ENCODE measurements at regions not wholly inside any gene's neighbourhood (a gene's known extent, or its start where the extent isn't known, plus 50 kb on each side); places are given as distances from the start of the nearest gene placed in this dataset.

GRCh38 chrX:68994891-68995255 lies 166.1 kb downstream of the EFNB1 start:
- no peaks in the 10 kb centered on the region for H3K4me1 ChIP-seq

GRCh38 chrX:68994135-68994890 lies 165.5 kb downstream of the EFNB1 start:
- no peaks in the 10 kb centered on the region for H3K4me1 ChIP-seq

More at GRCh38 chrX:68994891-68995255, 166.1 kb downstream of the EFNB1 start:
- intact Hi-C loops (cut with DNase I), result no loop called here
- no peaks in the 10 kb centered on the region for H3K9me3 ChIP-seq
- no peak for DNase-seq
- TF ChIP-seq CTCF (IDR thresholded peaks at IDR 0.05), result no peak
- H3K36me3 ChIP-seq, result no peaks in the 10 kb centered on the region
- peak overlapping the region in 1 of 2 donors; percentile 31 for H3K9ac ChIP-seq (ENCODE audit: low read depth in 2 of 2, low read length in 2 of 2)
- no peaks in the 10 kb centered on the region for H3K27me3 ChIP-seq
- peak overlapping the region; percentile 78 for H3K27ac ChIP-seq
- H3K4me3 ChIP-seq, result no peak overlapping the region

GRCh38 chrX:68992821-68993397 lies 164.1 kb downstream of the EFNB1 start:
- H3K36me3 ChIP-seq, result no peaks in the 10 kb centered on the region
- no peak overlapping the region for H3K4me3 ChIP-seq
- H3K27ac ChIP-seq, result no peak overlapping the region
- intact Hi-C loops (cut with DNase I), result no loop called here
- H3K9me3 ChIP-seq, result no peaks in the 10 kb centered on the region
- no peak for DNase-seq
- H3K27me3 ChIP-seq, result no peaks in the 10 kb centered on the region
- no peak for TF ChIP-seq CTCF (IDR thresholded peaks at IDR 0.05)
- H3K9ac ChIP-seq (ENCODE audit: low read depth in 2 of 2, low read length in 2 of 2), result no peak overlapping the region
- H3K4me1 ChIP-seq, result no peaks in the 10 kb centered on the region

More at GRCh38 chrX:68994135-68994890, 165.5 kb downstream of the EFNB1 start:
- intact Hi-C loops (cut with DNase I), result no loop called here
- Histone ChIP-seq H3K27ac (no peak overlapping the region), H3K9ac (ENCODE audit: low read depth in 2 of 2, low read length in 2 of 2) (no peak overlapping the region), H3K4me3 (no peak overlapping the region), H3K9me3 (no peaks in the 10 kb centered on the region), H3K36me3 (no peaks in the 10 kb centered on the region), H3K27me3 (no peaks in the 10 kb centered on the region)
- DNase-seq, result no peak
- no peak for TF ChIP-seq CTCF (IDR thresholded peaks at IDR 0.05)

- Histone ChIP-seq H3K36me3 (no peaks in the 10 kb centered on the region), H3K9me3 (no peaks in the 10 kb centered on the region), H3K4me3 (no peak overlapping the region), H3K4me1 (no peaks in the 10 kb centered on the region), H3K9ac (ENCODE audit: low read depth in 2 of 2, low read length in 2 of 2) (no peak overlapping the region), H3K27ac (no peak overlapping the region), H3K27me3 (no peaks in the 10 kb centered on the region)
- DNase-seq, result no peak
- no peak for TF ChIP-seq CTCF (IDR thresholded peaks at IDR 0.05)
- intact Hi-C loops (cut with DNase I), result no loop called here
Measured at GRCh38 chrX:68991691-68992345, 163.0 kb downstream of the EFNB1 start.

GRCh38 chrX:68990948-68991347 lies 162.1 kb downstream of the EFNB1 start:
- Histone ChIP-seq H3K27me3 (no peaks in the 10 kb centered on the region), H3K4me1 (no peaks in the 10 kb centered on the region), H3K27ac (no peak overlapping the region), H3K36me3 (no peaks in the 10 kb centered on the region), H3K9me3 (no peaks in the 10 kb centered on the region), H3K9ac (ENCODE audit: low read depth in 2 of 2, low read length in 2 of 2) (no peak overlapping the region), H3K4me3 (no peak overlapping the region)
- TF ChIP-seq CTCF (IDR thresholded peaks at IDR 0.05), result no peak
- intact Hi-C loops (cut with DNase I), result no loop called here
- no peak for DNase-seq

Data from colonic mucosa (tissue), 4 donors.